ENCODE measurements at regions not wholly inside any gene's neighbourhood (a gene's known extent, or its start where the extent isn't known, plus 50 kb on each side); places are given as distances from the start of the nearest gene placed in this dataset.

- DNase-seq (no peak), ATAC-seq (no peak)
- no peak for TF ChIP-seq CTCF (IDR thresholded peaks at IDR 0.05)
- no peak overlapping the region for H3K4me3 ChIP-seq
- intact Hi-C loops (cut with DNase I), result no loop called here
- H3K4me1 ChIP-seq, result no peaks in the 10 kb centered on the region
- no peaks in the 10 kb centered on the region for H3K36me3 ChIP-seq
- no peaks in the 10 kb centered on the region for H3K9me3 ChIP-seq
- H3K27me3 ChIP-seq, result no peaks in the 10 kb centered on the region
- H3K27ac ChIP-seq, result no peak overlapping the region
Observed at GRCh38 chr6:22965889-22966288, 396.5 kb downstream of the HDGFL1 start.

GRCh38 chr6:22966691-22967422 is 397.5 kb downstream of the HDGFL1 start:
- no peaks in the 10 kb centered on the region for H3K9me3 ChIP-seq
- H3K4me1 ChIP-seq, result no peaks in the 10 kb centered on the region
- H3K27me3 ChIP-seq, result no peaks in the 10 kb centered on the region
- no peak overlapping the region for H3K4me3 ChIP-seq
- no peak for ATAC-seq
- no peak for DNase-seq
- intact Hi-C loops (cut with DNase I), result no loop called here
- no peak for TF ChIP-seq CTCF (IDR thresholded peaks at IDR 0.05)
- H3K36me3 ChIP-seq, result no peaks in the 10 kb centered on the region
- H3K27ac ChIP-seq, result no peak overlapping the region

- DNase-seq, result no peak
- Histone ChIP-seq H3K27me3 (no peaks in the 10 kb centered on the region), H3K4me3 (no peak overlapping the region), H3K36me3 (no peaks in the 10 kb centered on the region), H3K27ac (no peak overlapping the region), H3K4me1 (no peaks in the 10 kb centered on the region), H3K9me3 (no peaks in the 10 kb centered on the region)
- intact Hi-C loops (cut with DNase I), result no loop called here
- no peak for ATAC-seq
- TF ChIP-seq CTCF (IDR thresholded peaks at IDR 0.05), result no peak
Observed at GRCh38 chr6:22970004-22970403, 400.6 kb downstream of the HDGFL1 start.

GRCh38 chr6:22972771-22973170 is 403.4 kb downstream of the HDGFL1 start:
- no peaks in the 10 kb centered on the region for H3K36me3 ChIP-seq
- H3K4me1 ChIP-seq, result no peaks in the 10 kb centered on the region
- no peak overlapping the region for H3K27ac ChIP-seq
- intact Hi-C loops (cut with DNase I), result no loop called here
- no peak for DNase-seq
- no peaks in the 10 kb centered on the region for H3K9me3 ChIP-seq
- no peak for ATAC-seq
- no peak overlapping the region for H3K4me3 ChIP-seq
- H3K27me3 ChIP-seq, result no peaks in the 10 kb centered on the region
- no peak for TF ChIP-seq CTCF (IDR thresholded peaks at IDR 0.05)

GRCh38 chr6:22975079-22975478 is 405.7 kb downstream of the HDGFL1 start:
- DNase-seq (no peak), ATAC-seq (no peak)
- H3K36me3 ChIP-seq, result no peaks in the 10 kb centered on the region
- H3K4me1 ChIP-seq, result no peaks in the 10 kb centered on the region
- H3K27ac ChIP-seq, result no peak overlapping the region
- H3K27me3 ChIP-seq, result no peaks in the 10 kb centered on the region
- H3K4me3 ChIP-seq, result no peak overlapping the region
- TF ChIP-seq CTCF (IDR thresholded peaks at IDR 0.05), result no peak
- intact Hi-C loops (cut with DNase I), result no loop called here
- no peaks in the 10 kb centered on the region for H3K9me3 ChIP-seq

- Histone ChIP-seq H3K27me3 (no peaks in the 10 kb centered on the region), H3K36me3 (no peaks in the 10 kb centered on the region), H3K27ac (no peak overlapping the region), H3K9me3 (no peaks in the 10 kb centered on the region), H3K4me1 (no peaks in the 10 kb centered on the region), H3K4me3 (no peak overlapping the region)
- no peak for TF ChIP-seq CTCF (IDR thresholded peaks at IDR 0.05)
- DNase-seq (no peak), ATAC-seq (no peak)
- intact Hi-C loops (cut with DNase I), result no loop called here
Observed at GRCh38 chr6:22980446-22980845, 411.1 kb downstream of the HDGFL1 start.
